AG04450 (cell line): ENCODE measurements at regions not wholly inside any gene's neighbourhood (a gene's known extent, or its start where the extent isn't known, plus 50 kb on each side); places are given as distances from the start of the nearest gene placed in this dataset.

Experiments used
- CTCF ChIA-PET: fragments of 300-600, 350-600 bp; formaldehyde crosslinking; extraction: SDS; loops from one replicate; lab custom pipeline; 2022; ENCODE audit warnings: antibody characterized with exemption, inconsistent platforms; lab: Charles Lee
- POLR2A ChIA-PET: fragments of 350-600 bp; formaldehyde crosslinking; extraction: SDS; loops from one replicate; lab custom pipeline; 2021; ENCODE audit warnings: antibody characterized with exemption, inconsistent platforms; lab: Yijun Ruan, JAX
- DNase-seq: peaks from one replicate; pipeline ENCODE4 v3.0.0-alpha.2; 2011; ENCODE audit warnings: low read depth, low spot score
- H3K27ac ChIP-seq: one replicate; pipeline ENCODE4 v1.5.1; 2012; ENCODE audit warnings: low read depth, low read length, control low read depth
- H3K27me3 ChIP-seq: one replicate; pipeline ENCODE4 v1.6.0; 2012; ENCODE audit warnings: low read length; ENCODE audit not compliant: control insufficient read depth, insufficient read depth
- H3K4me3 ChIP-seq: 2 replicates; pipeline ENCODE4 v1.5.1; 2011; ENCODE audit warnings: mild to moderate bottlenecking, low read depth, low read length, control low read depth
- H3K9me3 ChIP-seq: 2 replicates; pipeline ENCODE4 v1.5.1; 2012; ENCODE audit warnings: low read length; ENCODE audit not compliant: control insufficient read depth, insufficient read depth
- CTCF ChIP-seq: IDR thresholded peaks from 2 replicates; pipeline ENCODE4 v1.5.1; 2011; ENCODE audit warnings: low read depth, low read length, control low read depth, inconsistent platforms

- Histone ChIP-seq H3K27ac (no peak overlapping the region), H3K27me3 (no peaks in the 10 kb centered on the region), H3K9me3 (no peaks in the 10 kb centered on the region), H3K4me3 (no peak overlapping the region)
- ChIA-PET POLR2A (interaction anchor here (0.5 kb wide), 1 partner anchor 1320 kb away, joined by 6 read pairs; no protein-coding TSS in a partner anchor), CTCF (no interaction called here)
- TF ChIP-seq CTCF: no peak
- no peak for DNase-seq
These were observed 225.9 kb upstream of the CHST9 start for GRCh38 chr18:27411013-27411412.

GRCh38 chr18:27404855-27405254, 219.7 kb upstream of the CHST9 start:
- H3K4me3 ChIP-seq: no peak overlapping the region
- no peak for TF ChIP-seq CTCF
- H3K27me3 ChIP-seq: no peaks in the 10 kb centered on the region
- ChIA-PET CTCF (no interaction called here), POLR2A (no interaction called here)
- no peak for DNase-seq
- no peak overlapping the region for H3K27ac ChIP-seq
- H3K9me3 ChIP-seq: peaks cover 6% of the 10 kb centered on the region; the same call in 1 of the 2 replicates

- no peak overlapping the region for H3K4me3 ChIP-seq
- DNase-seq: no peak
- POLR2A ChIA-PET: no interaction called here
- H3K27ac ChIP-seq: no peak overlapping the region
- CTCF ChIA-PET: no interaction called here
- H3K27me3 ChIP-seq: no peaks in the 10 kb centered on the region
- no peak for TF ChIP-seq CTCF
- peaks cover 5% of the 10 kb centered on the region; the same call in 1 of the 2 replicates for H3K9me3 ChIP-seq
These were observed 214.9 kb upstream of the CHST9 start for GRCh38 chr18:27400001-27400400.

GRCh38 chr18:27395752-27396151, 210.6 kb upstream of the CHST9 start:
- TF ChIP-seq CTCF: no peak
- ChIA-PET POLR2A (no interaction called here), CTCF (no interaction called here)
- no peak overlapping the region for H3K4me3 ChIP-seq
- H3K27ac ChIP-seq: no peak overlapping the region
- peaks cover 4% of the 10 kb centered on the region; the same call in 1 of the 2 replicates for H3K9me3 ChIP-seq
- DNase-seq: no peak
- H3K27me3 ChIP-seq: no peaks in the 10 kb centered on the region

- no peak overlapping the region for H3K4me3 ChIP-seq
- no peak overlapping the region for H3K27ac ChIP-seq
- H3K9me3 ChIP-seq: no peaks in the 10 kb centered on the region; the same call in 1 of the 2 replicates
- CTCF ChIA-PET: no interaction called here
- DNase-seq: no peak
- no peak for TF ChIP-seq CTCF
- no peaks in the 10 kb centered on the region for H3K27me3 ChIP-seq
- POLR2A ChIA-PET: no interaction called here
These were observed 209.6 kb upstream of the CHST9 start for GRCh38 chr18:27394687-27395086.
